Neural progenitor cell (in vitro differentiated cells): ENCODE measurements at regions not wholly inside any gene's neighbourhood (a gene's known extent, or its start where the extent isn't known, plus 50 kb on each side); places are given as distances from the start of the nearest gene placed in this dataset.

Experiments
- DNase-seq: peaks from one replicate; pipeline ENCODE4 v3.0.0-alpha.2; 2016; ENCODE audit warnings: low spot score
- H2AFZ ChIP-seq: fragments of 200-600 bp; sonication (generic); replicated peaks from 2 replicates; pipeline ENCODE4 v1.6.1; 2016; ENCODE audit warnings: antibody characterized with exemption
- H3F3A ChIP-seq: fragments of 200-600 bp; sonication (generic); 2 replicates; pipeline ENCODE4 v1.6.1; 2016; ENCODE audit warnings: antibody characterized with exemption, low read depth
- H3K27ac ChIP-seq: fragments of 200-600 bp; sonication (generic); 2 replicates; pipeline ENCODE4 v1.5.1; 2016; ENCODE audit warnings: mild to moderate bottlenecking
- H3K27me3 ChIP-seq: fragments of 200-600 bp; sonication (generic); 2 replicates; pipeline ENCODE4 v1.6.1; 2016; ENCODE audit warnings: mild to moderate bottlenecking, moderate library complexity
- H3K36me3 ChIP-seq: fragments of 200-600 bp; sonication (generic); 2 replicates; pipeline ENCODE4 v1.5.1; 2016
- H3K4me1 ChIP-seq: fragments of 200-600 bp; sonication (generic); 2 replicates; pipeline ENCODE4 v1.6.1; 2016; ENCODE audit warnings: mixed run types
- H3K4me2 ChIP-seq: fragments of 200-600 bp; sonication (generic); 2 replicates; pipeline ENCODE4 v1.6.1; 2016
- H3K4me3 ChIP-seq: fragments of 200-600 bp; sonication (generic); 2 replicates; pipeline ENCODE4 v1.5.1; 2016
- H3K79me2 ChIP-seq: fragments of 200-600 bp; sonication (generic); 2 replicates; pipeline ENCODE4 v1.6.1; 2016; ENCODE audit warnings: low read depth
- H3K9ac ChIP-seq: fragments of 200-600 bp; sonication (generic); 2 replicates; pipeline ENCODE4 v1.6.1; 2016
- H3K9me3 ChIP-seq: fragments of 200-600 bp; sonication (generic); 2 replicates; pipeline ENCODE4 v1.5.1; 2016; ENCODE audit warnings: low read depth
- H4K20me1 ChIP-seq: fragments of 200-600 bp; sonication (generic); 2 replicates; pipeline ENCODE4 v1.6.1; 2016; ENCODE audit warnings: low read depth
- H3K27ac Mint-ChIP-seq: 3 replicates; pipeline ENCODE4 v1.8.0; 2021; ENCODE audit warnings: mixed read lengths
- H3K27me3 Mint-ChIP-seq: 2 replicates; pipeline ENCODE4 v1.8.0; 2022; ENCODE audit warnings: low read depth, mild to moderate bottlenecking, inconsistent platforms, moderate library complexity, mixed read lengths; ENCODE audit not compliant: insufficient read depth
- H3K36me3 Mint-ChIP-seq: 3 replicates; pipeline ENCODE4 v1.8.0; 2021; ENCODE audit warnings: mixed read lengths
- H3K4me1 Mint-ChIP-seq: 3 replicates; pipeline ENCODE4 v1.8.0; 2021; ENCODE audit warnings: mixed read lengths
- H3K4me3 Mint-ChIP-seq: 3 replicates; pipeline ENCODE4 v1.8.0; 2021; ENCODE audit warnings: mild to moderate bottlenecking, moderate library complexity, mixed read lengths
- H3K9me3 Mint-ChIP-seq: 3 replicates; pipeline ENCODE4 v1.8.0; 2020; ENCODE audit warnings: mixed read lengths
- EZH2 ChIP-seq: fragments of 200-600 bp; sonication (generic); IDR thresholded peaks from 2 replicates; pipeline ENCODE4 v1.6.1; 2017; ENCODE audit warnings: antibody characterized with exemption, mild to moderate bottlenecking, moderate library complexity
- EZH2phosphoT487 ChIP-seq: fragments of 200-600 bp; sonication (generic); IDR thresholded peaks from 2 replicates; pipeline ENCODE4 v1.6.1; 2017; ENCODE audit warnings: antibody characterized with exemption
- TF ChIP-seq, protein P1 (sequence below): fragments of 200-600 bp; sonication (generic); IDR thresholded peaks from 2 replicates; pipeline ENCODE4 v1.5.1; 2017; ENCODE audit warnings: antibody characterized with exemption, mild to moderate bottlenecking

GRCh38 chr18:25463726-25464125, 111.8 kb upstream of the ZNF521 start:
- Histone ChIP-seq H3K27ac (no peak overlapping the region), H2AFZ (no peak overlapping the region), H4K20me1 (no peaks in the 10 kb centered on the region), H3K9ac (no peak overlapping the region), H3F3A (peaks cover 57% of the 10 kb centered on the region), H3K79me2 (no peaks in the 10 kb centered on the region), H3K4me3 (no peak overlapping the region), H3K4me1 (peaks cover 64% of the 10 kb centered on the region), H3K9me3 (no peaks in the 10 kb centered on the region), H3K27me3 (no peaks in the 10 kb centered on the region), H3K36me3 (no peaks in the 10 kb centered on the region), H3K4me2 (peak overlapping the region; percentile 5)
- TF ChIP-seq EZH2 (no peak), EZH2phosphoT487 (no peak)
- TF ChIP-seq, protein P1, sequence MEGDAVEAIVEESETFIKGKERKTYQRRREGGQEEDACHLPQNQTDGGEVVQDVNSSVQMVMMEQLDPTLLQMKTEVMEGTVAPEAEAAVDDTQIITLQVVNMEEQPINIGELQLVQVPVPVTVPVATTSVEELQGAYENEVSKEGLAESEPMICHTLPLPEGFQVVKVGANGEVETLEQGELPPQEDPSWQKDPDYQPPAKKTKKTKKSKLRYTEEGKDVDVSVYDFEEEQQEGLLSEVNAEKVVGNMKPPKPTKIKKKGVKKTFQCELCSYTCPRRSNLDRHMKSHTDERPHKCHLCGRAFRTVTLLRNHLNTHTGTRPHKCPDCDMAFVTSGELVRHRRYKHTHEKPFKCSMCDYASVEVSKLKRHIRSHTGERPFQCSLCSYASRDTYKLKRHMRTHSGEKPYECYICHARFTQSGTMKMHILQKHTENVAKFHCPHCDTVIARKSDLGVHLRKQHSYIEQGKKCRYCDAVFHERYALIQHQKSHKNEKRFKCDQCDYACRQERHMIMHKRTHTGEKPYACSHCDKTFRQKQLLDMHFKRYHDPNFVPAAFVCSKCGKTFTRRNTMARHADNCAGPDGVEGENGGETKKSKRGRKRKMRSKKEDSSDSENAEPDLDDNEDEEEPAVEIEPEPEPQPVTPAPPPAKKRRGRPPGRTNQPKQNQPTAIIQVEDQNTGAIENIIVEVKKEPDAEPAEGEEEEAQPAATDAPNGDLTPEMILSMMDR = no peak
- peaks cover 86% of the 10 kb centered on the region for H3K4me1 Mint-ChIP-seq
- no peak for DNase-seq
- H3K4me3 Mint-ChIP-seq = no peak overlapping the region
- peaks cover 3% of the 10 kb centered on the region for H3K27me3 Mint-ChIP-seq
- H3K36me3 Mint-ChIP-seq = no peaks in the 10 kb centered on the region
- peaks cover 2% of the 10 kb centered on the region for H3K9me3 Mint-ChIP-seq
- peak overlapping the region; percentile 21 for H3K27ac Mint-ChIP-seq

DNA sequence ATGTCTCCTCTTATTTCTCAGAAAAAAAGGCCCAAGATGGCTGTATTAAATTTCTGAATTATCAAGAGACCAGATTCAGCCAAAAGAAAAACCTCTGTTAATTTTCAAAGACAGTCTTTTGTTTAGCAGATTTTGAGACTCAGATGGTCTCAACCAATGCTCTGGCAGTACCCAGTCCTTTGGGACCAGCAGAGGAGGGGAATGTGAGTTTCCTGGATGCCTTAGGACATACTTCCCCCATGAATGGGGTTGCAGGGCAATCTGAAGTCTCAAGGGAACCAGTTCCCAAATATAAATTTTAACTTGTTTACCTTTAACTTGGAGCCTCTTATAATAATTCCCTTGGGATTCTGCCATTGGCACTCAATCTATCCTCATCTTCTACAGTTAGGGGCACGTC, 107.8 kb upstream of the ZNF521 start:
- Histone ChIP-seq H3K4me1 (peaks cover 42% of the 10 kb centered on the region), H3K9me3 (no peaks in the 10 kb centered on the region), H3K4me2 (no peak overlapping the region), H3K4me3 (no peak overlapping the region), H3K79me2 (no peaks in the 10 kb centered on the region), H3K27ac (no peak overlapping the region), H3K36me3 (no peaks in the 10 kb centered on the region), H3K9ac (no peak overlapping the region), H3K27me3 (no peaks in the 10 kb centered on the region), H2AFZ (peak overlapping the region; percentile 48), H4K20me1 (no peaks in the 10 kb centered on the region), H3F3A (peaks cover 22% of the 10 kb centered on the region)
- Mint-ChIP-seq H3K9me3 (peaks cover 5% of the 10 kb centered on the region), H3K27me3 (peaks cover 10% of the 10 kb centered on the region), H3K36me3 (no peaks in the 10 kb centered on the region), H3K4me3 (no peak overlapping the region), H3K4me1 (peaks cover 87% of the 10 kb centered on the region), H3K27ac (no peak overlapping the region)
- DNase-seq = no peak
- TF ChIP-seq EZH2 (no peak), EZH2phosphoT487 (no peak)
- TF ChIP-seq, protein P1 = no peak

DNA sequence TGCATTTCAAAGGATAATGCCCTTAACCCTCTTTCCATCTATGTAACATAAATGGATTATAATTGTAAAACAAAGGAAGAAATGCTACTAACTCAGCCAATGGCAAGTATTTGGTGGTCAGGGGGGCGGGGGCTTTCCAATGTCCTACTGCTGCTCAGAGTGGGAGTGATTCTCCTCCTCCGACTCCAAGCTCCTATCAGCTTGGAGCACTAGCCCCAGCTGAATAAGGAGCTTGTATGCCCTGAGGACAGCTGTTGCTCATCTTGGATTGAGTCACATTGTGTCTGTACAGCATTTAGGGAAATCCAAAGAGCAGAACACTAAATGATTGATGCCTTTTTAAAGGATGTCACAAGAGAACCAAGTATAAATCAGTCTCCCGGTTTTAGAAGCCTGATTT, 105.6 kb upstream of the ZNF521 start:
- TF ChIP-seq EZH2 (no peak), EZH2phosphoT487 (no peak)
- TF ChIP-seq, protein P1 = no peak
- Histone ChIP-seq H3K4me3 (no peak overlapping the region), H3K27ac (no peak overlapping the region), H3K4me2 (no peak overlapping the region), H3K9ac (no peak overlapping the region), H3K36me3 (no peaks in the 10 kb centered on the region), H3K27me3 (no peaks in the 10 kb centered on the region), H4K20me1 (no peaks in the 10 kb centered on the region), H3F3A (peaks cover 6% of the 10 kb centered on the region), H3K79me2 (no peaks in the 10 kb centered on the region), H3K9me3 (no peaks in the 10 kb centered on the region), H2AFZ (no peak overlapping the region), H3K4me1 (peaks cover 26% of the 10 kb centered on the region)
- Mint-ChIP-seq H3K27ac (peak overlapping the region; percentile 86), H3K27me3 (peaks cover 11% of the 10 kb centered on the region), H3K36me3 (no peaks in the 10 kb centered on the region), H3K9me3 (peaks cover 9% of the 10 kb centered on the region), H3K4me3 (peak overlapping the region; percentile 35), H3K4me1 (peaks cover 77% of the 10 kb centered on the region)
- no peak for DNase-seq
